IMR-90 (cell line): ENCODE measurements at regions not wholly inside any gene's neighbourhood (a gene's known extent, or its start where the extent isn't known, plus 50 kb on each side); places are given as distances from the start of the nearest gene placed in this dataset.

ENCODE experiments used
- ATAC-seq: fragments of 200-7000 bp; cut with Tn5 transposase; 2 replicates; pipeline ENCODE4 v1.9.1; 2020; ENCODE audit warnings: low read depth, mild to moderate bottlenecking, moderate library complexity
- BruUV-seq: library from RNA; stranded (reverse); fragments of 400-500 nt; replicated peaks from 2 replicates; lab custom pipeline; 2021; lab: Mats Ljungman, UMichigan
- CTCF ChIA-PET: fragments of 300-600 bp; formaldehyde crosslinking; extraction: SDS; loops from one replicate; lab custom pipeline; 2021; ENCODE audit warnings: antibody characterized with exemption; lab: Yijun Ruan, JAX
- POLR2A ChIA-PET: fragments of 300-600 bp; sonication (Branson Sonifier 250); formaldehyde crosslinking; loops from one replicate; lab custom pipeline; 2022; ENCODE audit warnings: antibody characterized with exemption; ENCODE audit not compliant: unreplicated experiment; lab: Charles Lee
- DNase-seq: peaks from one replicate; pipeline ENCODE4 v3.0.0; 2013
- H2AFZ ChIP-seq: replicated peaks from 2 replicates; pipeline ENCODE3; 2013; ENCODE audit warnings: low read length, mild to moderate bottlenecking; ENCODE audit not compliant: poor library complexity
- H2AK5ac ChIP-seq: 2 replicates; pipeline ENCODE4 v1.6.1; 2013; ENCODE audit warnings: low read depth, low read length, inconsistent platforms
- H2AK9ac ChIP-seq: replicated peaks from 2 replicates; pipeline ENCODE3; 2013; ENCODE audit warnings: mild to moderate bottlenecking, low read depth, low read length, moderate library complexity; ENCODE audit not compliant: poor library complexity
- H2BK120ac ChIP-seq: 2 replicates; pipeline ENCODE4 v1.6.1; 2013; ENCODE audit warnings: low read depth, low read length, inconsistent platforms
- H2BK15ac ChIP-seq: 3 replicates; pipeline ENCODE4 v1.6.1; 2013; ENCODE audit warnings: low read depth, low read length, inconsistent platforms
- H2BK20ac ChIP-seq: 2 replicates; pipeline ENCODE4 v1.6.1; 2013; ENCODE audit warnings: low read depth, mild to moderate bottlenecking, inconsistent platforms, low read length, moderate library complexity
- H2BK5ac ChIP-seq: 2 replicates; pipeline ENCODE4 v1.6.1; 2013; ENCODE audit warnings: mild to moderate bottlenecking, low read depth, low read length, inconsistent platforms; ENCODE audit not compliant: poor library complexity, severe bottlenecking
- H3K14ac ChIP-seq: replicated peaks from 2 replicates; pipeline ENCODE4 v1.6.1; 2013; ENCODE audit warnings: low read depth, low read length, inconsistent platforms
- H3K18ac ChIP-seq: 2 replicates; pipeline ENCODE4 v1.6.1; 2013; ENCODE audit warnings: low read depth, low read length, control low read depth
- H3K23ac ChIP-seq: 2 replicates; pipeline ENCODE4 v1.6.1; 2013; ENCODE audit warnings: low read depth, low read length, inconsistent platforms
- H3K27ac ChIP-seq: 2 replicates; pipeline ENCODE4 v1.5.1; 2013; ENCODE audit warnings: mild to moderate bottlenecking, control low read depth, low read length; ENCODE audit not compliant: insufficient read depth
- H3K27me3 ChIP-seq: 2 replicates; pipeline ENCODE4 v1.6.1; 2013; ENCODE audit warnings: low read length; ENCODE audit not compliant: control insufficient read depth, insufficient read depth
- H3K36me3 ChIP-seq: 2 replicates; pipeline ENCODE4 v1.6.1; 2013; ENCODE audit warnings: low read length, mixed read lengths; ENCODE audit not compliant: control insufficient read depth, insufficient read depth
- H3K4ac ChIP-seq: 2 replicates; pipeline ENCODE4 v1.6.1; 2013; ENCODE audit warnings: low read depth, low read length, inconsistent platforms
- H3K4me1 ChIP-seq: 2 replicates; pipeline ENCODE4 v1.6.1; 2013; ENCODE audit warnings: low read length, mixed read lengths; ENCODE audit not compliant: control insufficient read depth, insufficient read depth
- H3K4me2 ChIP-seq: 2 replicates; pipeline ENCODE4 v1.6.1; 2013; ENCODE audit warnings: low read depth, mild to moderate bottlenecking, control low read depth, low read length, moderate library complexity
- H3K4me3 ChIP-seq: 2 replicates; pipeline ENCODE4 v1.5.1; 2013; ENCODE audit warnings: low read depth, mild to moderate bottlenecking, control low read depth, low read length, moderate library complexity; ENCODE audit not compliant: insufficient read depth
- H3K56ac ChIP-seq: 2 replicates; pipeline ENCODE4 v1.6.1; 2013; ENCODE audit warnings: low read length, inconsistent platforms; ENCODE audit not compliant: insufficient read depth; ENCODE audit errors: extremely low read depth
- H3K79me1 ChIP-seq, 2 experiments: 2 replicates each; pipeline ENCODE4 v1.6.1; 2013; ENCODE audit warnings: low read length in 2 of 2, inconsistent platforms in 1 of 2, low read depth in 1 of 2
- H3K9ac ChIP-seq: 2 replicates; pipeline ENCODE4 v1.6.1; 2013; ENCODE audit warnings: low read depth, low read length, control low read depth
- H3K9me1 ChIP-seq: 2 replicates; pipeline ENCODE4 v1.6.1; 2013; ENCODE audit warnings: low read length, inconsistent platforms; ENCODE audit not compliant: insufficient read depth
- H3K9me3 ChIP-seq: 2 replicates; pipeline ENCODE4 v1.6.1; 2013; ENCODE audit warnings: low read length; ENCODE audit not compliant: control insufficient read depth, insufficient read depth
- H4K20me1 ChIP-seq: 2 replicates; pipeline ENCODE4 v1.6.1; 2013; ENCODE audit warnings: low read length, inconsistent platforms; ENCODE audit not compliant: insufficient read depth
- H4K5ac ChIP-seq: 2 replicates; pipeline ENCODE4 v1.6.1; 2013; ENCODE audit warnings: mild to moderate bottlenecking, low read depth, low read length, control low read depth
- H4K8ac ChIP-seq, 2 experiments: 2 replicates each; pipeline ENCODE4 v1.6.1; 2013; ENCODE audit warnings: low read depth in 2 of 2, low read length in 2 of 2, control low read depth in 1 of 2, inconsistent platforms in 1 of 2
- H4K91ac ChIP-seq: 2 replicates; pipeline ENCODE4 v1.6.1; 2013; ENCODE audit warnings: low read depth, low read length, inconsistent platforms; ENCODE audit not compliant: insufficient read depth
- BHLHE40 ChIP-seq: fragments of 150-350 bp; IDR thresholded peaks from 2 replicates; pipeline ENCODE4 v1.6.1; 2016; ENCODE audit warnings: mild to moderate bottlenecking, low read depth, low read length
- RCOR1 ChIP-seq: IDR thresholded peaks from 2 replicates; pipeline ENCODE4 v1.6.1; 2012; ENCODE audit warnings: mild to moderate bottlenecking, low read length, improper control_type of control experiment; ENCODE audit not compliant: insufficient replicate concordance
- SMC3 ChIP-seq: fragments of 150-350 bp; IDR thresholded peaks from 2 replicates; pipeline ENCODE4 v1.6.1; 2016; ENCODE audit warnings: low read depth, mild to moderate bottlenecking, antibody characterized with exemption, low read length, moderate library complexity
- WGBS, 2 experiments: methylation state at CpG; one replicate each; pipeline versions ENCODE4 v1.1.5 to v1.1.7; 2013; ENCODE audit warnings: missing lambda C conversion rate in 2 of 2; ENCODE audit not compliant: insufficient read length in 1 of 2; ENCODE audit errors: extremely low coverage in 2 of 2; 5-methylcytosine and 5-hydroxymethylcytosine counted together
- dilution Hi-C: fragments of 300-500 bp; cut with HindIII; formaldehyde crosslinking; loops from one replicate; pipeline ENCODE4 v1.14.3; 2018; ENCODE audit warnings: low sequenced_read_pairs; ENCODE audit not compliant: unreplicated experiment
- in situ Hi-C: fragments of 300-500 bp; cut with MboI; formaldehyde crosslinking; loops from 3 replicates; pipeline ENCODE4 v1.14.3; 2019; ENCODE audit warnings: low sequenced_read_pairs, inconsistent platforms, mixed read lengths
- intact Hi-C: fragments of 100-400 bp; cut with micrococcal nuclease; formaldehyde crosslinking; loops from 2 replicates; pipeline ENCODE4 v1.10.0; 2022

- no peak overlapping the region for H2BK120ac ChIP-seq
- H3K27me3 ChIP-seq: no peaks in the 10 kb centered on the region
- no peak overlapping the region for H3K27ac ChIP-seq
- H2AFZ ChIP-seq: no peak overlapping the region
- no peak overlapping the region for H3K9ac ChIP-seq
- in situ Hi-C loops (no loop called here), dilution Hi-C loops (no loop called here), intact Hi-C loops (no loop called here)
- H3K4ac ChIP-seq: no peak overlapping the region
- H4K91ac ChIP-seq: no peak overlapping the region
- no peak for TF ChIP-seq BHLHE40
- TF ChIP-seq SMC3: no peak
- no peak for TF ChIP-seq RCOR1
- DNase-seq (no peak), ATAC-seq (no peak)
- H2AK9ac ChIP-seq: no peak overlapping the region
- no peak overlapping the region for H2BK5ac ChIP-seq
- no peak overlapping the region for H4K5ac ChIP-seq
- no peak overlapping the region for H4K8ac ChIP-seq
- no peak overlapping the region for H3K18ac ChIP-seq
- no peak overlapping the region for H3K4me2 ChIP-seq
- no peaks in the 10 kb centered on the region for H4K20me1 ChIP-seq
- H3K79me1 ChIP-seq: no peaks in the 10 kb centered on the region
- no peaks in the 10 kb centered on the region for H3K4me1 ChIP-seq
- H2BK15ac ChIP-seq: no peak overlapping the region
- H3K4me3 ChIP-seq: no peak overlapping the region
- no peak overlapping the region for H2AK5ac ChIP-seq
- H3K23ac ChIP-seq: no peak overlapping the region
- H3K9me3 ChIP-seq: no peaks in the 10 kb centered on the region
- CTCF ChIA-PET: no interaction called here
- H3K36me3 ChIP-seq: no peaks in the 10 kb centered on the region
- no peak overlapping the region for H3K56ac ChIP-seq
- no TSS peak for BruUV-seq
- H3K14ac ChIP-seq: no peak overlapping the region
- no peaks in the 10 kb centered on the region; the same call in 1 of the 2 replicates for H3K9me1 ChIP-seq
- POLR2A ChIA-PET: interaction anchor here (0.5 kb wide), 1 partner anchor 208 kb away, joined by 3 read pairs; no protein-coding TSS in a partner anchor
- H2BK20ac ChIP-seq: no peak overlapping the region
- WGBS, 2 experiments: no CpG with 5 or more reads among the region's 1 CpG
Observed at GRCh38 chr3:151593928-151594327, 133.1 kb upstream of the IGSF10 start.
